ENCODE measurements at regions not wholly inside any gene's neighbourhood (a gene's known extent, or its start where the extent isn't known, plus 50 kb on each side); places are given as distances from the start of the nearest gene placed in this dataset.
"Not testable (repeated sequence)": the region's sequence is repeated elsewhere in the genome, so short reads cannot be mapped to it uniquely, and the experiment has no call there.

- TF ChIP-seq CTCF (IDR thresholded peaks at IDR 0.05; ENCODE audit: borderline replicate concordance, insufficient read depth, low read depth, low read length), result peak; percentile 7; the same call in 1 of the 2 replicates
- H3K4me3 ChIP-seq (ENCODE audit: low read depth, low read length), result not testable (repeated sequence)
Observed at GRCh38 chr16:21487956-21488355, 111.4 kb upstream of the METTL9 start.

GRCh38 chr16:21499046-21499445 lies 100.3 kb upstream of the METTL9 start:
- H3K4me3 ChIP-seq (ENCODE audit: low read depth, low read length), result not testable (repeated sequence)

- H3K4me3 ChIP-seq (ENCODE audit: low read depth, low read length), result peak overlapping the region; percentile 84
Observed at GRCh38 chr16:21501223-21501868, 98.0 kb upstream of the METTL9 start.

GRCh38 chr16:21501869-21502667 lies 97.3 kb upstream of the METTL9 start:
- peak overlapping the region; percentile 84 for H3K4me3 ChIP-seq (ENCODE audit: low read depth, low read length)
- no peak for TF ChIP-seq CTCF (IDR thresholded peaks at IDR 0.05; ENCODE audit: borderline replicate concordance, insufficient read depth, low read depth, low read length)

GRCh38 chr16:21503574-21503920 lies 95.8 kb upstream of the METTL9 start:
- H3K4me3 ChIP-seq (ENCODE audit: low read depth, low read length), result not testable (repeated sequence)

GRCh38 chr16:21503941-21504832 lies 95.2 kb upstream of the METTL9 start:
- not testable (repeated sequence) for H3K4me3 ChIP-seq (ENCODE audit: low read depth, low read length)

GRCh38 chr16:21505751-21506520 lies 93.4 kb upstream of the METTL9 start:
- H3K4me3 ChIP-seq (ENCODE audit: low read depth, low read length), result not testable (repeated sequence)

GRCh38 chr16:21506857-21507456 lies 92.4 kb upstream of the METTL9 start:
- not testable (repeated sequence) for H3K4me3 ChIP-seq (ENCODE audit: low read depth, low read length)

- not testable (repeated sequence) for H3K4me3 ChIP-seq (ENCODE audit: low read depth, low read length)
Observed at GRCh38 chr16:21507631-21508305, 91.6 kb upstream of the METTL9 start.

- not testable (repeated sequence) for H3K4me3 ChIP-seq (ENCODE audit: low read depth, low read length)
Observed at GRCh38 chr16:21508661-21509436, 90.5 kb upstream of the METTL9 start.

GRCh38 chr16:21509437-21510086 lies 89.8 kb upstream of the METTL9 start:
- not testable (repeated sequence) for H3K4me3 ChIP-seq (ENCODE audit: low read depth, low read length)

GRCh38 chr16:21510869-21511255 lies 88.5 kb upstream of the METTL9 start:
- H3K4me3 ChIP-seq (ENCODE audit: low read depth, low read length), result not testable (repeated sequence)

- H3K4me3 ChIP-seq (ENCODE audit: low read depth, low read length), result not testable (repeated sequence)
Observed at GRCh38 chr16:21511315-21512210, 87.8 kb upstream of the METTL9 start.

All from GM12875 (cell line).